ENCODE measurements at regions not wholly inside any gene's neighbourhood (a gene's known extent, or its start where the extent isn't known, plus 50 kb on each side); places are given as distances from the start of the nearest gene placed in this dataset.

- TF ChIP-seq GATA2 (IDR thresholded peaks at IDR 0.05; ENCODE audit: low read depth, low read length) (no peak), GATA3 (IDR thresholded peaks at IDR 0.05; ENCODE audit: low read depth, low read length) (no peak)
These were observed 230.6 kb downstream of the PTTG2 start for GRCh38 chr4:38190717-38191178.

Data from SH-SY5Y (cell line).